Sigmoid colon (tissue), 6 donors: ENCODE measurements at regions not wholly inside any gene's neighbourhood (a gene's known extent, or its start where the extent isn't known, plus 50 kb on each side); places are given as distances from the start of the nearest gene placed in this dataset.
"Not testable (repeated sequence)": the region's sequence is repeated elsewhere in the genome, so short reads cannot be mapped to it uniquely, and the experiment has no call there.

Experiments
- DNase-seq: peaks from one replicate; pipeline ENCODE4 v3.0.0-alpha.2; 2019
- H3K27ac ChIP-seq, 4 donors: fragments of 200-600 bp; sonication (generic); one replicate each; pipeline ENCODE4 v1.5.1; 2016 to 2019; ENCODE audit warnings: mild to moderate bottlenecking in 1 of 4
- H3K27me3 ChIP-seq, 3 donors: fragments of 200-600 bp; sonication (generic); one replicate each; pipeline ENCODE4 v1.5.1; 2019; ENCODE audit warnings: mild to moderate bottlenecking in 1 of 3
- H3K36me3 ChIP-seq, 4 donors: fragments of 200-600 bp; sonication (generic); one replicate each; pipeline ENCODE4 v1.5.1; 2016 to 2019
- H3K4me1 ChIP-seq, 4 donors: fragments of 200-600 bp; sonication (generic); one replicate each; pipeline ENCODE4 v1.5.1; 2017 to 2019
- H3K4me3 ChIP-seq, 4 donors: fragments of 200-600 bp; sonication (generic); one replicate each; pipeline ENCODE4 v1.5.1; 2017 to 2019; ENCODE audit warnings: mild to moderate bottlenecking in 2 of 4, moderate library complexity in 1 of 4
- H3K9me3 ChIP-seq, 4 donors: fragments of 200-600 bp in 3 of 4; sonication (generic) in 3 of 4; one replicate each; pipeline versions ENCODE4 v1.5.1 to v1.6.1; 2013 to 2019
- EP300 ChIP-seq, 4 donors: sonication (generic); formaldehyde crosslinking; IDR thresholded peaks; one replicate each; pipeline ENCODE4 v1.6.1; 2017; ENCODE audit warnings: antibody characterized with exemption in 4 of 4
- POLR2A ChIP-seq, 2 donors: fragments of 450-650 bp; IDR thresholded peaks; one replicate each; pipeline ENCODE4 v1.6.1; 2016; ENCODE audit warnings: antibody characterized with exemption in 2 of 2, mild to moderate bottlenecking in 2 of 2, moderate library complexity in 2 of 2
- POLR2AphosphoS5 ChIP-seq, 4 donors: sonication (generic); formaldehyde crosslinking; IDR thresholded peaks; one replicate each; pipeline ENCODE4 v1.6.1; 2017; ENCODE audit warnings: antibody characterized with exemption in 4 of 4
- WGBS, 2 donors: extraction: QIAGEN DNeasy Blood & Tissue Kit; methylation state at CpG; one replicate each; pipeline ENCODE4 v1.1.7; 2013; 5-methylcytosine and 5-hydroxymethylcytosine counted together
- intact Hi-C: fragments of 100-400 bp; cut with DNase I; formaldehyde crosslinking; loops from one replicate; pipeline ENCODE4 v1.15.1; 2023
- TF ChIP-seq, protein P1 (sequence below), 4 experiments: fragments of 450-650 bp in 3 of 4; fragments of 200-600 bp in 1 of 4; IDR thresholded peaks; one replicate each; pipeline ENCODE4 v1.5.1; 2016 to 2019; ENCODE audit warnings: antibody characterized with exemption in 4 of 4, mild to moderate bottlenecking in 3 of 4, moderate library complexity in 2 of 4
- donor health status: healthy with polysubstance abuse.
- donor health status: healthy.

DNA sequence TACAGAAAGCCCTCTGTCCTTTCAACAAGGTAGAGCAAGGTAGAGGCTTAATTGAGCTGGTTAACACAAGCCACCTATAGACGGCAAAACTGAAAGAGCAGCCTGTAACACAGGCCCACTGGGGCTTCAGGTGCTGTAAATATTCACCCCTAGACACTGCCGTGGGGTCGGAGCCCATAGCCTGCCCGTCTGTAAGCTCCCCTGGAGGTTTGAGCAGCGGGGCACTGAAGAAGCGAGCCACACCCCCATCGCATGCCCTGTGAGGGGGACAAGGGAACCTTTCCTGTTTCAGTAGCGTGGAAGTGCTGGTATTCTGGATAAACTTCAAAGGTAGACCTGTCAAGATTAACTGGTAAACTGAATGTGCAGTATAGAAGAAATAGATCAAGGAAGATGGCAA, 160.4 kb downstream of the TPBG start:
- no peak for DNase-seq
- Histone ChIP-seq H3K27ac (no peak overlapping the region), H3K27me3 (no peaks in the 10 kb centered on the region), H3K9me3 (no peaks in the 10 kb centered on the region), H3K36me3 (no peaks in the 10 kb centered on the region), H3K4me1 (no peaks in the 10 kb centered on the region), H3K4me3 (no peak overlapping the region)
- no peak for TF ChIP-seq POLR2A (IDR thresholded peaks at IDR 0.05)
- TF ChIP-seq POLR2AphosphoS5 (IDR thresholded peaks at IDR 0.05): no peak
- TF ChIP-seq EP300 (IDR thresholded peaks at IDR 0.05): no peak
- TF ChIP-seq, protein P1, sequence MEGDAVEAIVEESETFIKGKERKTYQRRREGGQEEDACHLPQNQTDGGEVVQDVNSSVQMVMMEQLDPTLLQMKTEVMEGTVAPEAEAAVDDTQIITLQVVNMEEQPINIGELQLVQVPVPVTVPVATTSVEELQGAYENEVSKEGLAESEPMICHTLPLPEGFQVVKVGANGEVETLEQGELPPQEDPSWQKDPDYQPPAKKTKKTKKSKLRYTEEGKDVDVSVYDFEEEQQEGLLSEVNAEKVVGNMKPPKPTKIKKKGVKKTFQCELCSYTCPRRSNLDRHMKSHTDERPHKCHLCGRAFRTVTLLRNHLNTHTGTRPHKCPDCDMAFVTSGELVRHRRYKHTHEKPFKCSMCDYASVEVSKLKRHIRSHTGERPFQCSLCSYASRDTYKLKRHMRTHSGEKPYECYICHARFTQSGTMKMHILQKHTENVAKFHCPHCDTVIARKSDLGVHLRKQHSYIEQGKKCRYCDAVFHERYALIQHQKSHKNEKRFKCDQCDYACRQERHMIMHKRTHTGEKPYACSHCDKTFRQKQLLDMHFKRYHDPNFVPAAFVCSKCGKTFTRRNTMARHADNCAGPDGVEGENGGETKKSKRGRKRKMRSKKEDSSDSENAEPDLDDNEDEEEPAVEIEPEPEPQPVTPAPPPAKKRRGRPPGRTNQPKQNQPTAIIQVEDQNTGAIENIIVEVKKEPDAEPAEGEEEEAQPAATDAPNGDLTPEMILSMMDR (IDR thresholded peaks at IDR 0.05): no peak
- intact Hi-C loops: no loop called here
- 76 to 80% methylated on average over 8 of the region's 8 CpGs for WGBS, 2 donors

DNA sequence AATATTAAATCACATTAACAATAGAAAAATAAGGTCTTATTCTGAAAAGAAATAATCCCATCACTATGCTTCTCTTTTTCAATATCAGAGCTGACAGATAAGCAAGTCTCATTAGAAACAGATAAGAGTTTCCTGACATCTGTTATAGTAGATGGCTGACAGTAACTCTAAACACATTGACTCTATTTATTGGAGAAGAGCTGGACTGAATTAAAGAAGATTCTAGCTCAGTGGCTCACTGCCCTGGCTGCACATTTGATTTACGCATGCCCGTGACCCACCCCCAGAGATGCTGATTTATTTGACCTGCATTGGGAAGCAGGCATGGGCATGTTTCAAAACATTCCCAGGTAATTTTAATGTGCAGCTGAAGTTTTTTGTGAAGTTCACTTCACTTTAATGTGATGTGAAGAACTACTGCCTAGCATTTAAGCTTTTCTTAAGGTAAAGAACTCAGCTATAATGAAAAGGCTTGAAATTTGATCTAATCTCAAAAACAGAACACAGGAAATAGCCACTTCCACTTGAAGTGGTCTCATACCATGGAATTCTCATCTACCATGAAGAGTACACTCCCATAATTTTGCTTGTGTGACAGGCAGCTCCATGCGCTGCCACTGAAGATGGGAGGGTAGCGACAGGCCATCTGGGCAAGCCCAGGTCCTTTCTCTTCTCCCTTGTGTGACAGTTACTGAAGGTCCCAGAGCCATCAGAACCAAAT, 162.3 kb downstream of the TPBG start:
- Histone ChIP-seq H3K27ac (no peak overlapping the region), H3K9me3 (no peaks in the 10 kb centered on the region), H3K27me3 (no peaks in the 10 kb centered on the region), H3K4me1 (no peaks in the 10 kb centered on the region), H3K36me3 (no peaks in the 10 kb centered on the region), H3K4me3 (no peak overlapping the region)
- TF ChIP-seq EP300 (IDR thresholded peaks at IDR 0.05): no peak
- TF ChIP-seq, protein P1 (IDR thresholded peaks at IDR 0.05): no peak
- no peak for TF ChIP-seq POLR2AphosphoS5 (IDR thresholded peaks at IDR 0.05)
- no peak for TF ChIP-seq POLR2A (IDR thresholded peaks at IDR 0.05)
- intact Hi-C loops: no loop called here
- WGBS, 2 donors: 75 to 87% methylated on average over 4 of the region's 4 CpGs
- no peak for DNase-seq

DNA sequence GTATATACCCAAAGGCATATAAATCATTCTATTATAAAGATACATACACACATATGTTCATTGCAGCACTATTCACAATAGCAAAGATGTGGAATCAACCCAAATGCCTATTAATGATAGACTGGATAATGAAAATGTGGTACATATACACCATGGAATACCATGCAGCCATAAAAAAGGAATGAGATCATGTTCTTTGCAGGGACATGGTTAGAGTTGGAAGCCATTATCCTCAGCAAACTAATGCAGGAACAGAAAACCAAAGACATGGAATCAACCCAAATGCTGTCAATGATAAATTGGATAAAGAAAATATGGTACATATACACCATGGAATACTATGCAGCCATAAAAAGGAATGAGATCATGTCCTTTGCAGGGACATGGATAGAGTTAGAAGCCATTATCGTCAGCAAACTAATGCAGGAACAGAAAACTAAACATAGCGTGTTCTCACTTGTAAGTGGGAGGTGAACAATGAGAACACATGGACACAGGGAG, 166.4 kb downstream of the TPBG start:
- H3K27ac ChIP-seq, DNase-seq, intact Hi-C loops, H3K4me1 ChIP-seq, H3K36me3 ChIP-seq, H3K4me3 ChIP-seq, H3K9me3 ChIP-seq, H3K27me3 ChIP-seq: not testable (repeated sequence)
- WGBS, 2 donors: 94% methylated on average over 2 of the region's 2 CpGs

DNA sequence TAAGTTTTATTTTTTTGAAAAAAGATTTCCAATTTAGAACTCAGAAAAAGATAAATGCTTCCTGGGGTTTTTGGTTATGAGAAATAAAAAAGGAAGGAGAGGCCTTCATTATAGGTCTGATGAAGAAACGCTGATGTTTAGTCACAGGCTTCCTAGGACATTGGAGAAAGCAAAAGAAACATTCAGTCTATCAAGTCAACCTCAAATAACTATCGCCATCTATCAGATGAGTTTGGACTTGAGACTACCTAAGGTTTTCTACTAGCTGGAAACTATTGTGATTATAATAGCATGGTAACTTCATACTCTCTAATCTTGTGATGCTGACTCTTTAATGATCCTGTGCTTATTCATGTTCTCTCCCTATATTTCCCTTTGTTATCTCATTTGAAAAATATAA, 171.3 kb downstream of the TPBG start:
- Histone ChIP-seq H3K27me3 (no peaks in the 10 kb centered on the region), H3K27ac (no peak overlapping the region), H3K9me3 (no peaks in the 10 kb centered on the region), H3K4me3 (no peak overlapping the region), H3K36me3 (no peaks in the 10 kb centered on the region), H3K4me1 (no peaks in the 10 kb centered on the region)
- WGBS, 2 donors: 79 to 83% methylated on average over 2 of the region's 2 CpGs
- intact Hi-C loops: no loop called here
- DNase-seq: no peak
- TF ChIP-seq POLR2A (IDR thresholded peaks at IDR 0.05) (no peak), POLR2AphosphoS5 (IDR thresholded peaks at IDR 0.05) (no peak), EP300 (IDR thresholded peaks at IDR 0.05) (no peak)
- TF ChIP-seq, protein P1 (IDR thresholded peaks at IDR 0.05): no peak

DNA sequence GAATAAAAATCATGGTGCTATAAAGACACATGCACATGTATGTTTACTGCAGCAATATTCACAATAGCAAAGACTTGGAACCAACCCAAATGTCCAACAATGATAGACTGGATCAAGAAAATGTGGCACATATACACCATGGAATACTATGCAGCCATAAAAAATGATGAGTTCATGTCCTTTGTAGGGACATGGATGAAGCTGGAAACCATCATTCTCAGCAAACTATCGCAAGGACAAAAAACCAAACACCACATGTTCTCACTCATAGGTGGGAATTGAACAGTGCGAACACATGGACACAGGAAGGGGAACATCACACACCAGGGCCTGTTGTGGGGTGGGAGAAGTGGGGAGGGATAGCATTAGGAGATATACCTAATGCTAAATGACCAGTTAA, 185.9 kb downstream of the TPBG start:
- intact Hi-C loops, DNase-seq, H3K9me3 ChIP-seq, H3K27ac ChIP-seq, H3K36me3 ChIP-seq, H3K4me1 ChIP-seq, H3K27me3 ChIP-seq, H3K4me3 ChIP-seq: not testable (repeated sequence)
- WGBS, 2 donors: 95 to 100% methylated on average over 2 of the region's 2 CpGs

DNA sequence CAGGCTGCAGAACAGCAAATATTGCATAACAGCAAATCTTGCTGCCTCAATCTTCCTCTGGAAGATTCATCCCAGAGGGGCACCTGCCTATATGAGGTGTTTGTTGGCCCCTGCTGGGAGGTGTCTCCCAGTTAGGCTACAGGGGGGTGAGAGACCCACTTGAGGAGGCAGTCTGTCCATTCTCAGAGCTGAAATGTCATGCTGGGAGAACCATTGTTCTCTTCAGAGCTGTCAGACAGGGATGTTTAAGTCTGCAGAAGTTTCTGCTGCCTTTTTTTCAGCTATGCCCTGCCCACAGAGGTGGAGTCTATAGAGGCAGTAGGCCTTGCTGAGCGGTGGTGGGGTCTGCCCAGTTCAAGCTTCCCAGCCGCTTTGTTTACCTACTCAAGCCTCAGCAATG, 187.7 kb downstream of the TPBG start:
- H3K4me3 ChIP-seq, H3K9me3 ChIP-seq, H3K27ac ChIP-seq, H3K27me3 ChIP-seq, intact Hi-C loops, H3K4me1 ChIP-seq, DNase-seq, H3K36me3 ChIP-seq: not testable (repeated sequence)
- 81 to 84% methylated on average over 2 of the region's 2 CpGs for WGBS, 2 donors
